Natural killer cell (primary cell): ENCODE measurements at regions not wholly inside any gene's neighbourhood (a gene's known extent, or its start where the extent isn't known, plus 50 kb on each side); places are given as distances from the start of the nearest gene placed in this dataset.

ENCODE experiments used
- ATAC-seq, 3 donors: fragments of 150-1000 bp in 2 of 3; fragments of 200-7000 bp in 1 of 3; cut with Tn5 transposase; 1 replicate in 1 of 3; 2 replicates in 2 of 3; pipeline ENCODE4 v1.10.0; 2021; ENCODE audit warnings: mild to moderate bottlenecking in 2 of 3, moderate library complexity in 2 of 3
- DNase-seq, 2 donors: peaks; one replicate each; pipeline versions ENCODE4 v3.0.0 to v3.0.0-alpha.2; 2013 to 2021; ENCODE audit warnings: mixed read lengths in 1 of 2
- H3K27ac ChIP-seq: one replicate; pipeline ENCODE4 v1.5.1; 2013; ENCODE audit warnings: mild to moderate bottlenecking, low read length
- H3K27me3 ChIP-seq: one replicate; pipeline ENCODE4 v1.6.1; 2013; ENCODE audit warnings: low read length; ENCODE audit not compliant: control insufficient read depth, insufficient read depth
- H3K36me3 ChIP-seq: one replicate; pipeline ENCODE4 v1.6.1; 2013; ENCODE audit warnings: low read length; ENCODE audit not compliant: control insufficient read depth, insufficient read depth
- H3K4me1 ChIP-seq: one replicate; pipeline ENCODE4 v1.6.1; 2013; ENCODE audit warnings: low read length; ENCODE audit not compliant: control insufficient read depth, insufficient read depth
- H3K4me3 ChIP-seq: one replicate; pipeline ENCODE4 v1.5.1; 2013; ENCODE audit warnings: low read length
- H3K9me3 ChIP-seq: one replicate; pipeline ENCODE4 v1.6.1; 2013; ENCODE audit warnings: low read length; ENCODE audit not compliant: control insufficient read depth, insufficient read depth
- H3K27ac Mint-ChIP-seq, 2 donors: one replicate each; pipeline ENCODE4 v1.8.0; 2022; ENCODE audit warnings: mild to moderate bottlenecking in 2 of 2, mixed read lengths in 2 of 2, moderate library complexity in 1 of 2
- H3K27me3 Mint-ChIP-seq, 2 donors: one replicate each; pipeline ENCODE4 v1.8.0; 2022; ENCODE audit warnings: low read depth in 2 of 2, mixed read lengths in 2 of 2
- H3K36me3 Mint-ChIP-seq: one replicate; pipeline ENCODE4 v1.8.0; 2022; ENCODE audit warnings: mixed read lengths
- H3K4me1 Mint-ChIP-seq, 2 donors: one replicate each; pipeline ENCODE4 v1.8.0; 2022; ENCODE audit warnings: mixed read lengths in 2 of 2
- H3K4me3 Mint-ChIP-seq: one replicate; pipeline ENCODE4 v1.8.0; 2022; ENCODE audit warnings: mild to moderate bottlenecking, moderate library complexity, mixed read lengths
- H3K9me3 Mint-ChIP-seq, 2 donors: one replicate each; pipeline ENCODE4 v1.8.0; 2022; ENCODE audit warnings: mixed read lengths in 2 of 2
- CTCF ChIP-seq: fragments of 200-600 bp; IDR thresholded peaks from one replicate; pipeline ENCODE4 v1.8.0; 2022; ENCODE audit warnings: antibody characterized with exemption
- WGBS: methylation state at CpG from one replicate; pipeline ENCODE4 v1.1.7; 2013; ENCODE audit warnings: missing lambda C conversion rate; ENCODE audit not compliant: insufficient coverage; 5-methylcytosine and 5-hydroxymethylcytosine counted together
- intact Hi-C: fragments of 100-400 bp; cut with micrococcal nuclease; formaldehyde crosslinking; loops from one replicate; pipeline ENCODE4 v1.14.2; 2022

- Histone ChIP-seq H3K9me3 (no peaks in the 10 kb centered on the region), H3K27ac (no peak overlapping the region), H3K4me1 (no peaks in the 10 kb centered on the region), H3K4me3 (no peak overlapping the region), H3K36me3 (no peaks in the 10 kb centered on the region), H3K27me3 (no peaks in the 10 kb centered on the region)
- no peaks in the 10 kb centered on the region for H3K4me1 Mint-ChIP-seq
- no peak for ATAC-seq
- no peaks in the 10 kb centered on the region for H3K36me3 Mint-ChIP-seq
- no peak for TF ChIP-seq CTCF
- intact Hi-C loops, result no loop called here
- H3K27me3 Mint-ChIP-seq, result no peaks in the 10 kb centered on the region
- H3K4me3 Mint-ChIP-seq, result no peak overlapping the region
- WGBS, result 91% methylated on average over 7 of the region's 7 CpGs
- DNase-seq, result no peak
- H3K27ac Mint-ChIP-seq, result no peak overlapping the region
- no peaks in the 10 kb centered on the region for H3K9me3 Mint-ChIP-seq
Observed at GRCh38 chr22:26884921-26885320, 227.5 kb downstream of the MIAT start.

GRCh38 chr22:26885441-26886261, 228.3 kb downstream of the MIAT start:
- no peak for DNase-seq

GRCh38 chr22:26887456-26887855, 230.1 kb downstream of the MIAT start:
- H3K4me3 ChIP-seq, result no peak overlapping the region
- Mint-ChIP-seq H3K27me3 (peaks cover 6 to 12% of the 10 kb centered on the region in 2 donors), H3K27ac (no peak overlapping the region), H3K36me3 (no peaks in the 10 kb centered on the region), H3K4me1 (no peaks in the 10 kb centered on the region), H3K9me3 (no peaks in the 10 kb centered on the region), H3K4me3 (no peak overlapping the region)
- no peak for ATAC-seq
- H3K27me3 ChIP-seq, result no peaks in the 10 kb centered on the region
- H3K36me3 ChIP-seq, result no peaks in the 10 kb centered on the region
- no peak for TF ChIP-seq CTCF
- H3K27ac ChIP-seq, result no peak overlapping the region
- intact Hi-C loops, result no loop called here
- no peaks in the 10 kb centered on the region for H3K4me1 ChIP-seq
- no peaks in the 10 kb centered on the region for H3K9me3 ChIP-seq
- WGBS, result 98% methylated on average over 6 of the region's 6 CpGs
- no peak for DNase-seq

More at GRCh38 chr22:26885441-26886261, 228.3 kb downstream of the MIAT start:
- Mint-ChIP-seq H3K4me3 (no peak overlapping the region), H3K4me1 (no peaks in the 10 kb centered on the region), H3K27me3 (no peaks in the 10 kb centered on the region), H3K36me3 (no peaks in the 10 kb centered on the region), H3K9me3 (no peaks in the 10 kb centered on the region), H3K27ac (no peak overlapping the region)
- no peaks in the 10 kb centered on the region for H3K9me3 ChIP-seq
- intact Hi-C loops, result no loop called here
- TF ChIP-seq CTCF, result no peak
- no peaks in the 10 kb centered on the region for H3K36me3 ChIP-seq
- no peak overlapping the region for H3K27ac ChIP-seq
- H3K4me3 ChIP-seq, result no peak overlapping the region
- no peak for ATAC-seq
- 47% methylated on average over 2 of the region's 2 CpGs for WGBS
- H3K4me1 ChIP-seq, result no peaks in the 10 kb centered on the region
- no peaks in the 10 kb centered on the region for H3K27me3 ChIP-seq

- H3K27me3 Mint-ChIP-seq, result peaks cover 6 to 17% of the 10 kb centered on the region in 2 donors
- no peak overlapping the region for H3K27ac ChIP-seq
- H3K4me3 Mint-ChIP-seq, result no peak overlapping the region
- no peaks in the 10 kb centered on the region for H3K27me3 ChIP-seq
- H3K9me3 ChIP-seq, result no peaks in the 10 kb centered on the region
- no peaks in the 10 kb centered on the region for H3K36me3 Mint-ChIP-seq
- DNase-seq, result no peak
- no peak for TF ChIP-seq CTCF
- H3K27ac Mint-ChIP-seq, result no peak overlapping the region
- H3K36me3 ChIP-seq, result no peaks in the 10 kb centered on the region
- no peak overlapping the region for H3K4me3 ChIP-seq
- intact Hi-C loops, result no loop called here
- WGBS, result 85% methylated on average over 4 of the region's 4 CpGs
- H3K9me3 Mint-ChIP-seq, result no peaks in the 10 kb centered on the region
- H3K4me1 Mint-ChIP-seq, result no peaks in the 10 kb centered on the region
- H3K4me1 ChIP-seq, result no peaks in the 10 kb centered on the region
- ATAC-seq, result no peak
Observed at GRCh38 chr22:26887916-26888315, 230.5 kb downstream of the MIAT start.
